CD8-positive, alpha-beta memory T cell (primary cell): ENCODE measurements at regions not wholly inside any gene's neighbourhood (a gene's known extent, or its start where the extent isn't known, plus 50 kb on each side); places are given as distances from the start of the nearest gene placed in this dataset.

Experiments used
- CTCF ChIA-PET: fragments of 350-600 bp; sonication (Branson Sonifier 250); formaldehyde crosslinking; loops from one replicate; lab custom pipeline; 2021; ENCODE audit warnings: antibody characterized with exemption; lab: Charles Lee
- POLR2A ChIA-PET: fragments of 350-600 bp; sonication (Branson Sonifier 250); formaldehyde crosslinking; loops from one replicate; lab custom pipeline; 2021; ENCODE audit warnings: antibody characterized with exemption; lab: Charles Lee
- DNase-seq, 5 donors: peaks; one replicate each; pipeline versions ENCODE4 v3.0.0 to v3.0.0-alpha.2; 2020 to 2022; ENCODE audit warnings: mixed read lengths in 1 of 5
- H3K27ac ChIP-seq: one replicate; pipeline ENCODE4 v1.7.0; 2013; ENCODE audit warnings: low read depth, mild to moderate bottlenecking, low read length, moderate library complexity
- H3K27me3 ChIP-seq: 2 replicates; pipeline ENCODE4 v1.7.0; 2013; ENCODE audit warnings: low read length, mild to moderate bottlenecking; ENCODE audit not compliant: insufficient read depth, poor library complexity, severe bottlenecking
- H3K36me3 ChIP-seq: 2 replicates; pipeline ENCODE4 v1.7.0; 2013; ENCODE audit warnings: mild to moderate bottlenecking, low read length, moderate library complexity; ENCODE audit not compliant: insufficient read depth
- H3K4me1 ChIP-seq: 2 replicates; pipeline ENCODE4 v1.7.0; 2013; ENCODE audit warnings: mild to moderate bottlenecking, low read length, moderate library complexity; ENCODE audit not compliant: insufficient read depth
- H3K4me3 ChIP-seq: 2 replicates; pipeline ENCODE4 v1.7.0; 2013; ENCODE audit warnings: mild to moderate bottlenecking, low read length
- H3K9me3 ChIP-seq: 2 replicates; pipeline ENCODE4 v1.7.0; 2013; ENCODE audit warnings: mild to moderate bottlenecking, low read length
- H3K27ac Mint-ChIP-seq, 8 donors: one replicate each; pipeline ENCODE4 v1.8.0; 2020 to 2021; ENCODE audit warnings: mixed read lengths in 8 of 8, mild to moderate bottlenecking in 6 of 8, inconsistent platforms in 3 of 8, moderate library complexity in 3 of 8
- H3K27me3 Mint-ChIP-seq, 2 donors: one replicate each; pipeline ENCODE4 v1.8.0; 2020 to 2021; ENCODE audit warnings: mixed read lengths in 2 of 2, mild to moderate bottlenecking in 1 of 2, moderate library complexity in 1 of 2
- H3K36me3 Mint-ChIP-seq, 3 donors: one replicate each; pipeline ENCODE4 v1.8.0; 2020 to 2021; ENCODE audit warnings: mixed read lengths in 3 of 3, inconsistent platforms in 1 of 3, mild to moderate bottlenecking in 1 of 3
- H3K4me1 Mint-ChIP-seq, 3 donors: one replicate each; pipeline ENCODE4 v1.8.0; 2020 to 2021; ENCODE audit warnings: mixed read lengths in 3 of 3, inconsistent platforms in 1 of 3, mild to moderate bottlenecking in 1 of 3
- H3K4me3 Mint-ChIP-seq, 7 donors: one replicate each; pipeline ENCODE4 v1.8.0; 2020 to 2021; ENCODE audit warnings: mixed read lengths in 7 of 7, mild to moderate bottlenecking in 6 of 7, moderate library complexity in 4 of 7, inconsistent platforms in 2 of 7
- H3K9me3 Mint-ChIP-seq, 5 donors: one replicate each; pipeline ENCODE4 v1.8.0; 2020 to 2022; ENCODE audit warnings: mixed read lengths in 5 of 5, mild to moderate bottlenecking in 3 of 5, moderate library complexity in 2 of 5, inconsistent platforms in 1 of 5

DNA sequence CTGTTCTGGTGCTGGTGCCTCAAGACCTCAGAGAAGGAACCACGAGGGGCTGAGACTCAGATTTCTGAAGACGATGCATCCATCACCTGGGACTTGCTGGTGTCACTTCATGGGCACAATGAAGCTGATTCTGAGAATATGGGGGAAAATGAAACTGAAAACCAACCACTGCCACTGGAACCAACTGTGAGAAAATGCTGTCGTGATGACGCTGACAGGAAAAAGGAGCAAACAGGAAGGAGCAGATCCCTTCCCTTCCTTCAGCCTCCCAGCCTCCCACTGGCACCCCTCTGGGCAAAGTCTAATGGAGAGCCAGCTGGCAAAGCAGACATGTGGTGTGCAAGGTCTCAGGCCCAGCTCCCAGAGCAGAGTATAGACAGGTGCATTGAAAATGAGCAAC lies 109.7 kb downstream of the FOXI3 start:
- H3K4me1 ChIP-seq, result no peaks in the 10 kb centered on the region
- Mint-ChIP-seq H3K4me3 (peak overlapping the region in 4 of 7 donors; percentile 16 to 83 (median 60)), H3K27ac (peak overlapping the region in 2 of 8 donors; percentile 43 to 76), H3K27me3 (peaks cover 2 to 7% of the 10 kb centered on the region in 2 donors), H3K4me1 (peaks cover 4 to 11% (median 8%) of the 10 kb centered on the region in 3 donors), H3K9me3 (peaks cover 0 to 7% (median 5%) of the 10 kb centered on the region in 5 donors), H3K36me3 (no peaks in the 10 kb centered on the region)
- CTCF ChIA-PET, result interaction anchor here (0.6 kb wide), 1 partner anchor 21 kb away, joined by 3 read pairs; no protein-coding TSS in a partner anchor
- no peaks in the 10 kb centered on the region for H3K27me3 ChIP-seq
- no peaks in the 10 kb centered on the region for H3K9me3 ChIP-seq
- no peak overlapping the region for H3K27ac ChIP-seq
- H3K36me3 ChIP-seq, result no peaks in the 10 kb centered on the region
- no peak for DNase-seq
- no peak overlapping the region for H3K4me3 ChIP-seq
- POLR2A ChIA-PET, result no interaction called here

DNA sequence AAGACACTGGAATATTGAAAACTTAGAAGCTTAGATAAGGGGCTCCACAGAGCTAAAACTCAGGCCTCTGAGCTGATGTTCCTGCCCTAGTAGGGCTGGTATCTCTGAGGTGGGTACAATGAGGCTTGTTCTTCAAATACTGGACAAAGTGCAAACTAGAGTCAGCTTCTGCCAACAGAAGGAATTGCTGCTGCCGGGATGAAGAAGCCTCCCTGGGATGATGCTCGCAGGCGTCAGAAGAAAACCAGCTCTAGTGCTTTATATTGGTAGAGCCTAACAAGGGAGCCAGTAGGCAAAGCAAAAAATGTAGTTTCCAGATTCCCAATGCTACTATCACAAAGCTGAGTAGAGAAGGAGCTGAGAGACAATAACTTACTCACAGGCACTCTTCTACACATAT lies 118.1 kb downstream of the FOXI3 start:
- H3K36me3 Mint-ChIP-seq, result no peaks in the 10 kb centered on the region
- Histone ChIP-seq H3K4me1 (no peaks in the 10 kb centered on the region), H3K27me3 (no peaks in the 10 kb centered on the region), H3K9me3 (no peaks in the 10 kb centered on the region), H3K4me3 (no peak overlapping the region), H3K27ac (no peak overlapping the region), H3K36me3 (no peaks in the 10 kb centered on the region)
- no peaks in the 10 kb centered on the region for H3K9me3 Mint-ChIP-seq
- POLR2A ChIA-PET, result no interaction called here
- CTCF ChIA-PET, result no interaction called here
- H3K27ac Mint-ChIP-seq, result no peak overlapping the region
- H3K27me3 Mint-ChIP-seq, result peaks cover 17 to 46% of the 10 kb centered on the region in 2 donors
- no peak overlapping the region for H3K4me3 Mint-ChIP-seq
- H3K4me1 Mint-ChIP-seq, result no peaks in the 10 kb centered on the region
- DNase-seq, result no peak

DNA sequence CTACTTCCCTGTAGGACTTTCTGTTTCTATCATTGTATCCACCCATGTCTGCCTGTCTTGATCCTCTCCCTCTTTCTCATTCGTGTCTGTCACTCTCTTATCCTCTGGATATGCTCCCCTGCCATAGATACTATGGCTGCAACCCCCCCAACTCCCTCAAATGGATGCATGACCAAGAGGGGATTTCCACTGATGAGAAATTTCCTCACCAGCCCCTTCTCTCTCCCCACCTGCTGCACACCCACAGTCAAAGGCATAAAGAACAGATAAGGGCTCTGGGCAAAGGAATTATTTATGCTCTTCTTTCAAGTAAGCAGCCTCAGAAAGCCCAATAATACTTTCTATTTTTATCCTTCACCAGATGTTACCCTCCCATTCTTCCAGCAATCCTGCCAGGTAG lies 121.3 kb downstream of the FOXI3 start:
- no peaks in the 10 kb centered on the region for H3K9me3 Mint-ChIP-seq
- no peak overlapping the region for H3K27ac Mint-ChIP-seq
- Histone ChIP-seq H3K9me3 (no peaks in the 10 kb centered on the region), H3K4me1 (no peaks in the 10 kb centered on the region), H3K4me3 (no peak overlapping the region), H3K36me3 (no peaks in the 10 kb centered on the region), H3K27me3 (no peaks in the 10 kb centered on the region), H3K27ac (no peak overlapping the region)
- CTCF ChIA-PET, result no interaction called here
- POLR2A ChIA-PET, result no interaction called here
- DNase-seq, result no peak
- H3K27me3 Mint-ChIP-seq, result peaks cover 10 to 32% of the 10 kb centered on the region in 2 donors
- no peaks in the 10 kb centered on the region for H3K4me1 Mint-ChIP-seq
- H3K36me3 Mint-ChIP-seq, result no peaks in the 10 kb centered on the region
- no peak overlapping the region for H3K4me3 Mint-ChIP-seq

DNA sequence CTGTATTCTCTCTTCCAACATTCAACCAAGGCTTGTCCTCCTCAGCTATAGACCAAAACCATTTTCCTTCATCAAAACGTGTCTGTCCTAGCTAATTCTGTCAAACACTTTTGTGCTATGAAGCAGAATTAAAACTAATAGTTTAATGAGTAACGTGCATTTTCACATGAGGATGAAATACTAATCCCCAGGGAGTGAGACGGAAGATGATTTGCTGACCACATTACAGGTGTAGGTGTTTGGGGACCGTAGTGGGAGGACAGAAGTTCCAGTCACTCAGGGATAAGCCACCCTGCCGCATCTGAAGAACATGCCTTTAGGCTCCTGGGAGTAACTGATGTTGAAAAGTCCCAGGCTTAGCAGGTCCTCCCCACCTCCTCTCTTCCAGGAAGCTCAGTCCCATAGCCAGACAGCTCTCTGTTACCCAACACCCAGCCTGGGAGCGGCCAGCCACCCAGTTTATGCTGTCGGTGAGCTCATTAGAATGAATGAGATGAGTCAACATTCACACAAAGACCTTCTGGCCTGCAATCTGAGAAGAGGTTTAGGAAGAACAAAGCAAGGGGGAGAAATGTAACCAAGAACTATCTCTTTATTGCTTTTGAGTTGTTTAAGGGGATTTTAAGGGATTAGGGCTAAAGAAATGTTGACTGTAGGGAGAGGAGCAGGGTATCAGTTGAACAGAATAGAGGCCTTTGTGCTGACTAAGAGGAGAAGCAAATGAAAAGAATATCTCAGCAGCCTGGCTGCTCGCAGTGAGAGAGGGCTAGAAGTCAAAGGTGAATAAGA lies 122.5 kb downstream of the FOXI3 start:
- Mint-ChIP-seq H3K27me3 (peaks cover 10 to 26% of the 10 kb centered on the region in 2 donors), H3K4me3 (no peak overlapping the region), H3K4me1 (no peaks in the 10 kb centered on the region), H3K9me3 (no peaks in the 10 kb centered on the region), H3K27ac (no peak overlapping the region), H3K36me3 (no peaks in the 10 kb centered on the region)
- no peaks in the 10 kb centered on the region for H3K9me3 ChIP-seq
- ChIA-PET POLR2A (no interaction called here), CTCF (no interaction called here)
- no peaks in the 10 kb centered on the region for H3K27me3 ChIP-seq
- no peaks in the 10 kb centered on the region for H3K4me1 ChIP-seq
- no peak for DNase-seq
- H3K36me3 ChIP-seq, result no peaks in the 10 kb centered on the region
- no peak overlapping the region for H3K4me3 ChIP-seq
- no peak overlapping the region for H3K27ac ChIP-seq

DNA sequence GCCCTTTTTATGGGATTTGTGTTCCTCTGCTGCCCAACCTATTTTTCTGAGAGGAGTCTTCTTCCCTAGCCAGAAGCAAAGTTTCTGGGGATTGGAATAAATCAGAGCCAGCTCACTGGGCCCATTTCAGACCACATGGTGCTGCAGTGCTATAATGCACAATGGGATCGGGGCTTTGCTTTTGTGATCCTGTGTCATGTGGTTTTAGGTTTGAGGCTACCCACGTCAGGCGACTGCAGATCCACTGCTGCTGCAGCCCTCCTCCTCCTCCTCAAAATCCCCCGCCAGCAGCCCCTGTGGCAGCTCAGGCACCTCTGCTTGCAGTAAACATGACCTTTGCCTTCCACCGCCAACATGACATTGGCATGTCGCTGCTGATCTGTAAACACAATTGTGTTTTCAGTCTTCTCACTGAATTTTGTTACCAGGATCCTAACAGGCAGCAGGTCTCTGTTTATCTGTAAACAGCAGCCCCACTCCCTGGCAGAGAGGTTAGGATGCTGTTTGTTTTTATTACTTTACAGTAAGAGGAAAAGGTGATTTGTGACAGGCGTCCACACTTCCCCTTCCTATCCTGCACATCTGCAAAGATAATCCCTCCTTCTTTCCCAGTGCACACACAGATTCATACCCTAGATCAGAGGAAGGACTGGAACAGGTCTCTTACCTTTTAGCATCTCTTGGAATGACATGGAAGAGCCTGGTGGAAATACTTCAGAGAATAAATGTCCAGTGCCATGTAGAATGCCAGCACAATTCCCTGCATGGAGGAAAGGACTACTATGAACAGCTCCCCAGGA lies 130.8 kb downstream of the FOXI3 start:
- Histone ChIP-seq H3K4me3 (no peak overlapping the region), H3K27me3 (no peaks in the 10 kb centered on the region), H3K36me3 (no peaks in the 10 kb centered on the region), H3K27ac (no peak overlapping the region), H3K4me1 (no peaks in the 10 kb centered on the region), H3K9me3 (no peaks in the 10 kb centered on the region)
- Mint-ChIP-seq H3K27ac (no peak overlapping the region), H3K36me3 (no peaks in the 10 kb centered on the region), H3K9me3 (peaks cover 0 to 3% (median 0%) of the 10 kb centered on the region in 5 donors), H3K4me3 (no peak overlapping the region), H3K4me1 (no peaks in the 10 kb centered on the region), H3K27me3 (peaks cover 8 to 28% of the 10 kb centered on the region in 2 donors)
- DNase-seq, result no peak
- ChIA-PET POLR2A (no interaction called here), CTCF (no interaction called here)

DNA sequence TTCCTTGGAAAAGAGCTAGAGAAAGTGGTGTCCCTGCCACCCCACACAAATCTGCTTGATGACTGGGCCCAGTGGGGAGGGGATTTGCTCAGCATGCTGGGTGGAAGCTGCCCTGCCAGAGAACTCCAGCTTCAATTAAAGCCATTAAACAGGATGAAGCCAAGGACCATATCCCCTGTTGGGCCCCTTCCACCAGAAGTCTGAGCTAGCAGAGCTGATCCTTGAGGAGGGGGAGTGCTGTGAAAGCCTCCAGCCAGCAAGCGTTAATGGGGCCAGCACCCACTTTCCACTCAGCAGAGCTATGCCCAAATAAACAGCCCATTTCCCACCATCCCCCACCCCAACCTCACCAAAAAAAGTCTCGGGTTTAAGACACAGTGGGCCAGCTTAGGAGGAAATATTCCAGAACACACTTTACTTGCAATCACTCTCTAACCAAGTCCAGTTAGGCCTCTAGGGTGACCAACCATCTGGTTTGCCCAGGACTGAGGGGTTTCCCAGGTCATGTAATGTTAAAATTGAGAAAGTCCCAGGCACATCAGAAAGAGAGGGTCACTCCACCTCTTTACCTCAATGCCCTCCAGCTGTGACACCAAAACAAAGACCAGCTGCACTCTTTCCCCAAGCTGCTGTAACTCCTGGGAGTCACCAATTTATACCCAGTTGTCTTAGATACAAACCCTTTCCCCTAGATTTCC lies 132.3 kb downstream of the FOXI3 start:
- Mint-ChIP-seq H3K27me3 (peaks cover 9 to 28% of the 10 kb centered on the region in 2 donors), H3K4me3 (no peak overlapping the region), H3K9me3 (peaks cover 0 to 3% (median 0%) of the 10 kb centered on the region in 5 donors), H3K36me3 (no peaks in the 10 kb centered on the region), H3K4me1 (no peaks in the 10 kb centered on the region), H3K27ac (no peak overlapping the region)
- Histone ChIP-seq H3K36me3 (no peaks in the 10 kb centered on the region), H3K27ac (no peak overlapping the region), H3K27me3 (no peaks in the 10 kb centered on the region), H3K4me3 (no peak overlapping the region), H3K9me3 (no peaks in the 10 kb centered on the region), H3K4me1 (no peaks in the 10 kb centered on the region)
- ChIA-PET CTCF (no interaction called here), POLR2A (no interaction called here)
- no peak for DNase-seq

DNA sequence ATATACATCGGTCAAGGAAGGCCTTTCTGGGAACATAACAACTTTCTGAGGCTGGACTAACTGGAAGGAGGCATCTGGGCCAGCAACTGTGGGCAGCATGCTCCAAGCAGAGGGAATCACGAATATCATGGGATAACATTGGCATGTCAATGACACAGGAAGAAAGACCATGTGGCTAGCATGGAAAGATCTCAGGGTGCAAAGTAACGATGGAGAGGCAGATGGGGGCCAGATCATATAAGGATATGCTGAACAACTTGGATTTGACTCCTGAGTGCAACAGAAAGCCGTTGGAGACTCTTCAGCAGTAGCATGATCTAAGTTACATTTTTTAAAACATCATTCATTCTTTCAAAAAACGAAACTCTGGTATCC lies 133.6 kb downstream of the FOXI3 start:
- Histone ChIP-seq H3K9me3 (no peaks in the 10 kb centered on the region), H3K27ac (no peak overlapping the region), H3K27me3 (no peaks in the 10 kb centered on the region), H3K4me3 (no peak overlapping the region), H3K36me3 (no peaks in the 10 kb centered on the region), H3K4me1 (no peaks in the 10 kb centered on the region)
- no peaks in the 10 kb centered on the region for H3K4me1 Mint-ChIP-seq
- H3K27ac Mint-ChIP-seq, result no peak overlapping the region
- ChIA-PET POLR2A (no interaction called here), CTCF (no interaction called here)
- H3K4me3 Mint-ChIP-seq, result no peak overlapping the region
- H3K36me3 Mint-ChIP-seq, result no peaks in the 10 kb centered on the region
- peaks cover 0 to 3% (median 0%) of the 10 kb centered on the region in 5 donors for H3K9me3 Mint-ChIP-seq
- no peak for DNase-seq
- peaks cover 10 to 28% of the 10 kb centered on the region in 2 donors for H3K27me3 Mint-ChIP-seq
